ENCODE measurements at regions not wholly inside any gene's neighbourhood (a gene's known extent, or its start where the extent isn't known, plus 50 kb on each side); places are given as distances from the start of the nearest gene placed in this dataset.

DNA sequence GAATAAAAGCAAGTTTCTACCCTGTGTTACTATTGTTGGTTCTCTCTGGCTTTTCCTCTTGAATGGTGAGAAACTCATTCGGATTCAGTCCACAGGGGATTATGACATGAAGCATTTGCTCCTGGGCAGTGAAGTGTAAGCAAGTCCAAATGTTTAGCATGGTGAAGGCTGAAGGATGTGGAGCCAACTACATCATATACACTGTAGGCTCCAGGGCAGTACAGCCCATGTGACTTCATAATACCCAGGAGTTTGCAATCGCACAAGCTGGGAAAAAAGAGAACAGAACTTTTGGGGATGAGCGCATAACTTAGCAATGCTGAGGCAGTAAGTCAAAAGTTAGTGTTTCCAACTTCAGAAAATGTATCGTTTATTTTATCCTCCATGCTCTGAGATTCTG lies 695.7 kb upstream of the POU3F3 start:
- ATAC-seq (no peak), DNase-seq (no peak)

DNA sequence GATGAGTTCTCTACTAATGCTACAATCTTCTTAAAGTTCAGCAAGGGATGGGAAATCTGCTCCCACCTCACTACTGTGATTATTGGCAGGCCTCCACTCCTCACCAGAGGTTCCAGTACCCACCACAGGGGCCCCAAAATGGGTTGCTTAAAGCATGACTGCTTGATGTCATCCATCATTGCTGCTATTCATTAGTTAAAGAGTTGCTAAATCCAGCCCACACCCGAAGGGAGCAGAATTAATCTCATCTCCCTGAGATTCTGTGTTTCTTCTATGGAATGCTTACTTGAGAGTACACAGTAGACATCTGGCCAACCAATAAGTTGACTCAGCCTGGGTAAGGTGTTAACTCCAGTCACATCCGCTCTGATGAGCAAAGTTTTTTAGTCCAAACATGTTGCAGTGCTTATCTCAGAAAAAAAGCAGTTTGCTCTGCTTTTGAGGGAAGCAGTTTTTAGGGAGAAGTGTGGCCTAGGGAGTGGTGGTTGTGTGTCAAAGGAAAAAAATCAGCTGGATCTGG lies 690.2 kb upstream of the POU3F3 start:
- no peak for DNase-seq

DNA sequence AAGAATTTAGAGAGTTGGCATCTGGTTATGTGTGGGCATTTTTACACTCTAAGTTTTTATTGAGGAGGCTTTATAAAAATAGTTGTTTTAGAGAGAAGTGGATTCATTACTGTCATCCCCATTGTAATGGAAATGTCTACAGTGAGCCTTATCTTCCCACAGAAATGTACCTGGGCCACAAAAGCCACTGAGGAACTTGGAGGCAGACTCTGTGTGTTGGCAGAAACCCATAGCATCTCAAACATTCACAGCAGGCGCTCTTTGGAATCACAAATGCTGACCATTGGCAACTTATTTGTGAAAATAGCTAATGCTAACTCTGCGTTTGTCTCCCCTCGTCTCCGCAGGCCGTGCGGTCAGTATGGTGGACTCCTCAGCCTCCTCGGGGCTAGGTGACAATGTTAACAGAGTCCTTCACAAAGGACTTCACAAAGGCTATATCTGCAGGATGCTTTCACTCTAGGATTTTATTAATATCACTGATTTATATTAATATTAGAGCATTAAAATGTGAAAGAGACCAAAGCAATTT lies 689.1 kb upstream of the POU3F3 start:
- ATAC-seq (no peak), DNase-seq (no peak)

More for the DNA sequence above, 690.2 kb upstream of the POU3F3 start:
- no peak for ATAC-seq

DNA sequence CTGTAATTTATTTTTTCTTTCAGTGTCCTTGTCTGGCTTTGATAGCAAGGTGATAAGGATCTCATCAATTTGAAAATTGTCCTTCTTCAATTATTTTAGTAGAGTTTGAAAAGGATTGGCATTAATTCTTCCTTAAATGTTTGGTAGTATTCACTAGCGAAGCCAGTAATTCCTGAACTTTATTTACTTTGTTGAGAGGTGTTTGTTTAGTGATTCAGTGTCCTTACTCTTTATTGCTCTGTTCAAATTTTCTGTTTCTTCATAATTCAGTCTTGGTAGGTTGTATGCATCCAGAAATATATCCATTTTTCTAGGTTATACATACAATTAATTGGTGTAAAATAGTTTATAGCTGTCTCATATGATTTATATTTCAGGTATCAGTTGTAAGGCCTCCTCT lies 676.7 kb upstream of the POU3F3 start:
- DNase-seq: no peak
- ATAC-seq: no peak

DNA sequence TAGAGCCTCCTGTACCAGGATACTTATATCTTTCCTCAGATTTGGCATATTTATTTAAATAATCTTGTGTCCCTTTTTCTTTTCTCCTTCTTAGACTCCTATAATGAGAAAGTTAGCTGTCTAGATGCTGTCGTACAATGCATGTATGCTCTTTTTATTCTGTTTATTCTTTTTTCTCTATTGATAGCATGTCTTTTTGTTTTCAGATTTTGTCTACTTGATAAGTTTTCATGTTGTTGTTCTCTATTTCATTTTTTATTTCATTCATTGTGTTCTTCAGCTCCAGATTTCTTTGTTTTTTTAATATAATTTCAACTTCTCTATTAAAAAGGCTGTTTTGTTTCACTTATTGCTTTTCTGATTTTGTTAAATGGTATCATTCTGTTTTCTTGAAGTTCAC lies 674.3 kb upstream of the POU3F3 start:
- DNase-seq (no peak), ATAC-seq (no peak)

DNA sequence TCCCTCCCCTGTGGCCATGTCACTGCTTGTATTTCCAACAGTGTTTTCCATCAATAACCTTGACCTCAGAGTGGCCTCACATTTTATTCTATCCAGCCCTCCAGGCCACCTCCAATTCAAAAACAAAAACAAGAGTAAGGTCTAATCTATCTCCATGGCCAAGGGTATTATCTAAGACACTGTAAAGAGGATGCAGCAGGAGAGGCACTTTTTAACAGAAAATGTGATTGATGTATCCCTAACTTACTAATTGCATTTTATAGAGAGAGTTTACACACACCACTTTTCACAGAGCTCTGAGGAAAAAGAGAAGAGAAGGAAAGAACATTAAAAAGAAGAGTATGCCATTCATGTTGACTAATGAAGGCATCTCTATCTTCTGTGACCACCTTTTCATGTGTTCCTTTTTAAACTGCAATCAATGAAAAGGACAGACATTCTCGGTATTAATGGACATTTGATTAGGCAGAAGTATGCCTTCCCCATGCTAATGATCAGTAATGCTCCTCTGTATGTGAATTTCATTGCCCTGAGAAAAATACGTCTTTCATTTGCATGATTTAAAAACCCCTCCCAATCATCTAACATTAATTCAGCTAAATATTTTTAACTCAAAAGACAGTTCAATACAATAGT lies 653.3 kb upstream of the POU3F3 start:
- no peak for ATAC-seq
- DNase-seq: no peak

DNA sequence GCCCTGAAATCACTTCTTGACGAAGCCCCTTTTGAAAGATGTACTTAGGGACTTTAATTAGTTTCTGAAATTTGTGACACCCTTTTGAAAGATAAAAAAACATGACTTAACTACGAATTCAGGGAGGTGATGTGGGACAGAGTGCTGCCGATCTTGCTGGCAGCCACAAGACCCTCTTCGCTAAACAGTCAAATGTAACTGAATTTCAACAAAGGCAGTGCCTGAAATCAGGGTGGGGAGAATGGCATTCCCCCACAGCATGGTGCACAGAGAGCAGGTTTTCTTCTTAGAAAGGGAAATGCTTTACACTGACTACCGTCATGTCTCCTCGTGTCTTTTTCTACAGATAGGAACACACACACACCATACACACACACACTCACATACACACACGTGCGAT lies 640.2 kb upstream of the POU3F3 start:
- DNase-seq: no peak
- ATAC-seq: no peak

DNA sequence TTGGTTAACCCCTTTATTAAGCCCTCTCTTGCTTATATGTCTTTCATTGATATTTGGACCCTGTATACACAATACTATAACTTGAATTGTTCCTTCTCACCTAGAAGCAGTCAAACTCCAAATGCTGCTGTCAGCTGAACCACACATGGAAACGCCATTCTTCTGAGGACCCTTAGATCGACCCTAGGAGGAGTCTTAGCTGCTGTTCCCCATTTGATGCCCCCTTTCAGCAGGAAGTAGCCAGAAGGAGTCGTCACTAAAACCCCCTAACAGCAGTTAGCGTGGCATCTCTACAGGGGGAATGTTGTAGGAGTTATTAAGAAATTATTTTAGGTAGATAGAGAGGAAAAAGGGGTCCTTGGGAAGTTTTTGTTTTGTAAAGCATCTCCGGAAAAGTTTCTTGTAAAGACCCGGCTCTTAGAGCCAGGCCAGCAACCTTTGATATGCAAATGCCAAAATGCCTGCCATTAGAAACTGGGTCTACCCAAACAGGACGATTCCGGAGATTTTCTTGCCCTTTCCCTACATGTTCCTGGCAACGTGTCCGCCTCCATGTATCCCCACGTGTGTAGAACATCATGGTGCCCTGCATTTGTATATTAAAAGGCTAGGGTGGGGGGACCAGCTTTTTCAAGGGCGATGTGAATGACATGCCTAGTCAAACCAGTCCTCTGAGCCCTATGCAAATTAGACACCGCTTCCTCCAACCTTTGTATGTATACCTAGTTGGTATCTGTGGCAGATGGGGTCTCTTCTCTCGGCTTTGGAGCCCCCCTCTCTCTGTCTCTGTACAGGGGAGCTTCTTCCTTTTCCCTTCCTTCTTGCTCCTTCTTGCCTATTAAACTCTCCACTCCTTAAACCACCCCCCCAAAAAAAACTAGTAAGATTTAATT lies 638.4 kb upstream of the POU3F3 start:
- ATAC-seq: no peak
- DNase-seq: no peak

DNA sequence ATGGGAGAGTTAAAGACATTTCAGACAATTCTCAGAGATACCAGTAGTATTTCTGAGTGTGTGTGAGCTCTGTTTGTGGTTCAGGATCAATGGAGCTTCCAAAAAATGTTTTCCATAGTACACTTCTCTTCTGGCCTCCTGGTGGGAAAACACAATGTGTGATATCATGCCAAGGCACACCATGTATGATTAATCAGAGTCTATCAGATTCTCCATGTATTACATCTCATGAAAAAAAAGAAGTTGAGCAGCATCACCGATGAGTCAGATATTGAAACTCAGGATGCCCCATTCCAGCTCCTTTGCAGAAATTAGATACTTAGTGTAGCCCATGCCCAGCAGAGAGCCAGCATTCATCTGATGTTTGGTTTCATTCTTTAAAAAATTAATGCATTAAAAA lies 620.3 kb upstream of the POU3F3 start:
- ATAC-seq: no peak
- DNase-seq: no peak

DNA sequence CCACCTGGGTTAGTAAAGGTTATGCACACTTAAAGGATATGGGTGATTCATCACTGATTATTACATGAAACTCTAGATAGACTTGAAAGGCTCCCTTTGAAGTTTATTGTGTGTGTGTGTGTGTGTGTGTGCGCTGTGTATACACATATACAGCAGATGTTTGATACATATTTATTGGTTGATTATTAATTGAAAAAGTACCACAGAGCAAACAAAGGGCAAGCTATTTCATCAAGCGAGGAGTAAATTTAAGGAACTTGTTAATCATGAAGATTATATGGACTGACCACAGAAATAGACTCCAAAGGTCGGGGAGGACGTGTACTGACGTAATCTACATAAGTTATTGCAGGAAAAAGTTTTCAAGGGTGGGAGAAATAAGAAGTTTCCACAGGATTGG lies 617.4 kb upstream of the POU3F3 start:
- ATAC-seq: no peak
- DNase-seq: no peak

DNA sequence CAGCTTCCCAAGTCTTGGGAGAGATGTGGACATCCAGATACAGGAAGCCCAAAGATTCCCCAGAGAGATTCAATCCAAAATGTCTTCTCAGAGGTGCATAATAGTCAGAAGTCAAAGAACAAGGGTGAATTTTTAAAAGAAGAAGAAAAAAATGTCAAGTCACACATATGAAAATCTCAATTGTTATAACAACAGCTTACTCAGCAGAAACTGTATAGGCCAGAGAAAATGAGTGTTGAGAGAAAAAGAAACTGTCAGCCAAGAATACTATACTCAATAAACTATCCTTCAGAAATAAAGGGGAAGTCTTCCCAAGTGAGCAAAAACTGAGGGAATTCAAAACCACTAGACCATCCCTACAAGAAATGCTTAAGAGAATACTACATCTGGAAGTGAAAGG lies 612.9 kb upstream of the POU3F3 start:
- DNase-seq (no peak), ATAC-seq (no peak)

DNA sequence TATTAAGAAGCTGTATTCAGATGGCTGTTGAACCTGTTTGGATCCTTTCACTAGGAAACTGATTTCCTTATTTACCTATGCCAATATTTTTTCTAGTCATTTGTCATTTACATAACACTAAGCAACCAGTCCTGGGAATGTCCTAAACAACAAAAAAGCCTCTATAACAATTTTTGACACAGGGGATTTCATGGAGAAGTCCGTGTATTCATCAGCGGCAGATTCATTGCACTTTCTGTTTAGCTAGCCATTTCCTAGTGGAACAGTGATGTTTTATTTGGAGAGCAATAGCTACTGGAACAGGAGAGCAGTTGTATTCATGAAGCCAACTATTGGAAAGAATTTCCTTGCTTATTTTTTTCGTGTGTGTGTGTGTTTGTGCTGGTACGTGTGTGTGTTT lies 604.3 kb upstream of the POU3F3 start:
- ATAC-seq (no peak), DNase-seq (no peak)

DNA sequence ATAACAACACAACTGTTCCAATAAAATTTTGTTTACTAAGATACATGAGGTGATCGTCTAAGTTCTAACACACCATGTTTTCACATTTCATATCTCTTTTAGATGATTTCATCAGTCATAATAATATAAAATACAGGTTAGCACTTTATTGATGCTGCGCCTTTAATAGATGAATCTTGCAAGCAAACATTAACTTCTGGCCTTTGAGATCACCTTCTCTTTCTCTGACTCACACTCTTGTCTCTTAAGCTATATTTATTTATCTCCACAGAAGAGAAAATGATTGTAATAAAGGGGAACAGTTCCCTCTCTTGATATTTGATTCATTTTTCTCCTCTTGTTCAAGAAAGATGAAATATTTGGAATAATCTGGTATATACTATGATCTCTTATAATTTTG lies 603.3 kb upstream of the POU3F3 start:
- no peak for DNase-seq
- no peak for ATAC-seq

DNA sequence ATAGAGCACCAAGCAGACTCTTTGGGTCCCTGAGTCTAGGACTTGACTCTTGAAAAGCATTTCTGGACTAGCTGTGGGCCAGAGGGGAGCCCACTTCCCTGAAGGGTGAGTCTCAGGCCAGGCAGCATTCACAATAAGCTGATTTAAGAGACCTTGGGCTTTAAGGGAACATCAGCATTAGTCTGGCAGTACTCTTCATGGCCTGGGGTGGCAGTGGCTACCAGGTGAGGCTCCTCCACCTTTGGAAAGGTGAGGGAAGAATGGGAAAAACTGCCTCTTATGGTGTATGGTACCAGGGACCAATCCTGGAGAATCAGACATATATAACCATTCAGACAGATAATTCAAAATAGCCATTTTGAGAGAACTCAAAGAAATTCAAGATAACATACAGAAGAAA lies 599.9 kb upstream of the POU3F3 start:
- DNase-seq (no peak), ATAC-seq (no peak)

DNA sequence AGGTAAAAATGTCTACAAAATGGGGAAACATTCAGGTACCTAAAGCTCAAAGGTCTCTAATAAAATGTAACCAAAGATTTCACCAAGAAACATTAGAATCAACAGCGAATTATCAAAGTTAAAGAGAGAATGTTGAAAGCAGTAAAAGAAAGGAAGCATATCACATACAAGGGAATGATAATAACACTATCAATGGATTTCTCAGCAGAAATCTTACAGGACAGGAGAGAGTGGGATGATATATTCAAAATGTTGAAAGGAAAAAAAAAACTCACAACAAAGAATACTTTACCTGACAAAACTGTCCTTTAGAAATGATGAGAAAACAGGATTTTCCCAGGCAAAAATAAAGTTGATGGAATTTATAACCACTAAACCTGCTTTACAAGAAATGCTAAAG lies 591.2 kb upstream of the POU3F3 start:
- ATAC-seq (no peak), DNase-seq (no peak)

DNA sequence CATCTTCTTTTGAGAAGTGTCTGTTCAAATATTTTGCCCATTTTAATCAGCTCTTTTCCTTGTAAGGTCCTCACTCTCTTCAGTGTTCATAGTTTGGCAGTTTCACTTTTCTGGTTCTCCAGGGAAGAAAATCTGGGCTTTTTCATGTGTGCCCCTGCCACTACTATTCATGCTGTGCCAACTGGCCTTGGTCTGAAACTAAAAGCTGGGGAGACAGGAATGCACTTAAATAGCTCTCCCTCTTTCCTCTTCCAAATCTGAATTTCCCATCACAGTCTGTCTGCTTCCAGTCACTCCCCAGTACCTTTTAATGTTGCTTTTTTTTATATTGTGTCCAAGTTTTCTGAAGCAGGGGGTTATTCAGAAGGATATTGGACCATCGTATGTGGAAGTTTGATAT lies 574.3 kb upstream of the POU3F3 start:
- ATAC-seq (no peak), DNase-seq (no peak)

DNA sequence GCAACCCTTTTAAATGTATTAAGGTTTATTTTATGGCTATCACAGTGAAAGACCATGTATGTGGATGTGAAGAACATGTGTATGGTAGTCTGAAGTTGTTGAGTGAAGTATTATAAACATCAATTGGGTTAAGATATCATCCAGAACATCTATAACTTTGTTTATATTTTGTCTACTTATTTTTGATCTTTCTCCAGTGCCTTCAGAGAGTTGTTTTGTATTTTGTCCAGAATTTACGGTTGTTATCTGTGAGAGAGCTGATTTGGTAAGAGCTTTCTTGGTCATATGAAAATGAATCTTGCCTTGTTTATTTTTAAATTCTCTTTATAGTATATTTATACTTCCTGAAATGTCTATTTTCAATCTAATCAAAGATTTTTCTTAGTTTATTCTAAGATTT lies 573.7 kb upstream of the POU3F3 start:
- no peak for ATAC-seq
- DNase-seq: no peak

DNA sequence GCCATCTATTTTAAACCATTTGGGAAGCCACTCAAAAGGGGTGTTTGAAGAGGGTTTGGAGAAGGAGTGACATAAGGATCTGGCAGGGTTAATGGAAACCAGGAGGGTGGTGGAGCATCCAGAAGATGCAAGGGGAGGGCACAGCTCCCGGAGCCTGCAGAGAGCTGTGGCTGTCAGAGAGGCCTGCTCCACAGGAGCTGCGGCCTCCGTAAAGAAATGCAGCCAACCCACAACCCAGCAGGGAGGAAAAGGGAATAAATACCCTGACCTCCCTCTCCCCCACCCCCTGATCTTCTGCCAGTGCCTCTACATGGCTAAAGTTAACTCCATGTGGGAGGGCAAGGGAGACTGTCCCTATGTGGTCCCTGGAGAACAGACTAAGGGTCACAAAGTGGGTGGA lies 567.1 kb upstream of the POU3F3 start:
- no peak for DNase-seq
- no peak for ATAC-seq

DNA sequence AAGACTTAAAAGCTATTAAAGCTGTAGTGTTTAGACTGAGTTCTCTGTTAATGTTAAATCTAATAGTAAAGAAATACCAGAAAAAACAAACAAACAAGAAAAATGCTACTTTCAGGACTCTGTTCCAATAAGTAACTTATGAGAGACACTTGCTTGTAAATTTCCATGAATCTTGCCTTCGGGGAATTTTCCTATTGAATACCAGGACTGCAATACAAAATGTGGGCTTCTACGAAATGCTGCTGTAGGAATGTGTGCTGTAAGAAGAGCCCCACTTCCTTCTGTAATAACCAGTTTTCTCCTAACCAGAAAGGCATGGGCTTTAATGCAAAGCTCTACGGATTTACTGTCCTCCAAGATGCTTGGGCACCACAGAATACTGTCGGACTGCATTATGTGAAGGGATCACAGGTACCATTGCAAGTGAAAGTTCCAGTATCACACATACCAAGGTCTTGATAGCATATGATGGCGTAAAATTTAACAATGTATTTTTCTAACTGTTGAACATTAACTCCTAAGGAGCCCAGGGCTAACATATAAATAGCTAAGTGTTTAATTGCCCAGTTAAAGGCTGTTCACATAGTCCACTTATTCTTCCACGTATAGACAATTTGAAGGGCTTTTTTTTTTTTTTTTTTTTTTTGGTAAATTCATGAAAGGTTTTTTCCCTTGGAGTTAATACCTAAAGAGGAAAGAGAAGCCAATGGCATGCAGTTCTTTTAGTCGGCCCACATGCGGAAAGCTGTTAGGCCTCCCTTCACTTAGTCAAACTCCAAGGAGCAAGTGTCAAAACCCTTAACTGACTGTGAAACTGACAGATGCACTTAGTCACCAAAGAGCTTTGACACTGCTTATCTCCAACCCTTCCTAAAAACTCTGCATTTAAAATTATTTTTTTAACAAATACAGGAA lies 564.0 kb upstream of the POU3F3 start:
- no peak for ATAC-seq
- no peak for DNase-seq

DNA sequence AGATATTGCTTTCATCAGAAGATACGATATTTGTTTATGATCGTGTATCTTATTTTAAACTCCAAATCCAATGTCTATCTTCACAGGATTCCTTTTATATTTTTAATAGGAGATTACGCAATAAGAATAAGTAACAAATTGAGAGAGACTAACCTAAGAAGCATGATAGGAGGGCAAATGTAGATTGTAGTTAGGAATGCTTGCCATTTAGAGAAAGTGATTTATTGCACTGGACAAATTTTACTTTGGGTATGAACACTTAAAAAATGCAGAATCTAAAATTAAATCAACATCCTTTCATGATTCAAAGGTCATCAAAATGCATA lies 563.4 kb upstream of the POU3F3 start:
- ATAC-seq (no peak), DNase-seq (no peak)

DNA sequence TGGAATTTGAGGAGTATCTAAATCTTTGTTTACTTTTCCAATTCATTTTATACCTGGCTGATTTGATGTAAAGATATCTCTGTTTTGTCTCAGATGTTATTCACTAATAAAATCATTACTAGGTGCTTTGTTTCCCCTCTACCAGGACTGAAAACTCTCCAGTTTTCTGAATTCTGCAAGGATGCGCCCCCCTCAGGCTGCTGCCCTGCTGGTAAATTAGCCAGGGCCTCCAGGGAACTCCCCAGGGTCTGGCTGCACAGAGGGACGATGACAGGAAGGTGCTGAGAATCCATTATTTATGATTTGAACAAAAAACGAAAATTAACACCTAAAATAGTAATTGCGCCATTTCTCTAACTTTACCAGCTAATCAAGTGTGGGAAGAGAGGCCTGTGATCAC lies 541.2 kb upstream of the POU3F3 start:
- DNase-seq (no peak), ATAC-seq (no peak)

DNA sequence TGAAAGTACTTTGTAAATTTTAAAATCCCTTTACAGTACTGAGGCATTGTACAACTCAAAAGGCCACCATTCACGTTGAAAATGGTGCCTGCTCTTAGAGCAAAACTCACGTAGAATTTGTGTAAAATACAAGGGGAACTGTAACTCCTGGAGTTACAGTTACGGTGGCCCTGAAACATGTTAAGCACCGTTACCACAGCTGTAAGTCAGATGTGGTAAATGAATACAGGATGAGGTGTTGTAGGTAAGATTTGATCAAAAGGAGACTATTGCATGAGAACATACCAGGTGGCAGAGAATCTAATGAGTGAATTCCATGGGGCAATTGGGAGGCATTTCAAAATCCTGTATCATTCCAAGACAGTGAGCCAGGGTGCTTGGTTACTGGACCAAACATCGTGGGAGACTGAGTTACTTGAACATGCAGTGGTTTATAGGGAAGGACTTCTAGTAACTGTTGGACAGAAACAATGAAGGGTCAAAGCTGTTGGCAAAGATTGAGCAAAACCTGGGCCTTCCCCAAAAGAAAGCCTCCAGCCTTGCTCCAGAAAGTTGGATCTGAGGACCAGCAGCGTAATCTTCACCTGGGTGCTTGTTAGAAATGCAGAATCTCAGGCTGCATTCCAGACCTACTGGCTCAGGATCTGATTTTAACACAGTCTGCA lies 535.8 kb upstream of the POU3F3 start:
- no peak for DNase-seq
- no peak for ATAC-seq

Measured in stimulated activated naive CD8-positive, alpha-beta T cell treated with anti-CD3 and anti-CD28 coated beads, Interleukin-15, Interleukin-2, amounts not matched to agents 100 U/mL and 50 U/mL, for 24 hours (primary cell).